22Rv1 (cell line): ENCODE measurements at regions not wholly inside any gene's neighbourhood (a gene's known extent, or its start where the extent isn't known, plus 50 kb on each side); places are given as distances from the start of the nearest gene placed in this dataset.

Experiments
- ZFX ChIP-seq: fragments of 450-650 bp; IDR thresholded peaks from 2 replicates; pipeline ENCODE4 v1.6.1; 2017; ENCODE audit warnings: antibody characterized with exemption, borderline replicate concordance
- TF ChIP-seq, protein P1 (sequence below): fragments of 450-650 bp; IDR thresholded peaks from 2 replicates; pipeline ENCODE4 v1.5.1; 2017; ENCODE audit warnings: mild to moderate bottlenecking

DNA sequence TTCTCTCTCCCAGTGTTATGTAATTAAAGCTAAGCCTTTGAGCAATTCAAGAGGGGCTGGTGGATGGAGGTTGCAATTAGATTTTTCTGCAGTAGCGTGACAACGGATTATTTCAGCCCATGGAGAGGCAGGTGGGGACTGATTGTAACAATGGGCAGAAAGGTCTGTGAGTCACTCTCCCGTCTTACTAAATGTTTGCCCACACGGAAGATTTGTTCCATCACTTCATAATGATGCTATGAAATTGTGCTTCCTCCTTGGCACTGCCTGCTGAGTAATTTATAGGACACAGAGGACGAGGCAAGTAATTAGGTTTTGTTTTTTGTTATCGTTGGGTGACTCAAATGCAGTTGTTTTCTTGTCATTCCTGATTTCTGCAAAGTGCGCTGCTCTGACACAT is 594.5 kb upstream of the DPP6 start:
- TF ChIP-seq, protein P1, sequence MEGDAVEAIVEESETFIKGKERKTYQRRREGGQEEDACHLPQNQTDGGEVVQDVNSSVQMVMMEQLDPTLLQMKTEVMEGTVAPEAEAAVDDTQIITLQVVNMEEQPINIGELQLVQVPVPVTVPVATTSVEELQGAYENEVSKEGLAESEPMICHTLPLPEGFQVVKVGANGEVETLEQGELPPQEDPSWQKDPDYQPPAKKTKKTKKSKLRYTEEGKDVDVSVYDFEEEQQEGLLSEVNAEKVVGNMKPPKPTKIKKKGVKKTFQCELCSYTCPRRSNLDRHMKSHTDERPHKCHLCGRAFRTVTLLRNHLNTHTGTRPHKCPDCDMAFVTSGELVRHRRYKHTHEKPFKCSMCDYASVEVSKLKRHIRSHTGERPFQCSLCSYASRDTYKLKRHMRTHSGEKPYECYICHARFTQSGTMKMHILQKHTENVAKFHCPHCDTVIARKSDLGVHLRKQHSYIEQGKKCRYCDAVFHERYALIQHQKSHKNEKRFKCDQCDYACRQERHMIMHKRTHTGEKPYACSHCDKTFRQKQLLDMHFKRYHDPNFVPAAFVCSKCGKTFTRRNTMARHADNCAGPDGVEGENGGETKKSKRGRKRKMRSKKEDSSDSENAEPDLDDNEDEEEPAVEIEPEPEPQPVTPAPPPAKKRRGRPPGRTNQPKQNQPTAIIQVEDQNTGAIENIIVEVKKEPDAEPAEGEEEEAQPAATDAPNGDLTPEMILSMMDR, result no peak
- TF ChIP-seq ZFX, result no peak
